Heart left ventricle (tissue), 16 donors: ENCODE measurements at regions not wholly inside any gene's neighbourhood (a gene's known extent, or its start where the extent isn't known, plus 50 kb on each side); places are given as distances from the start of the nearest gene placed in this dataset.

Experiments
- ATAC-seq, 4 donors: fragments of 200-7000 bp; cut with Tn5 transposase; one replicate each; pipeline ENCODE4 v1.9.1; 2020 to 2022; ENCODE audit warnings: moderate library complexity in 4 of 4, mild to moderate bottlenecking in 3 of 4, moderate number of reproducible peaks in 1 of 4
- DNase-seq, 5 donors: peaks; one replicate each; pipeline ENCODE4 v3.0.0-alpha.2; 2020
- H3K27ac ChIP-seq, 12 donors: fragments of 200-600 bp; sonication (generic) in 4 of 12; one replicate each; pipeline versions ENCODE4 v1.5.0 to v1.8.0; 2016 to 2022; ENCODE audit warnings: mild to moderate bottlenecking in 2 of 12
- H3K27me3 ChIP-seq, 9 donors: fragments of 200-600 bp; sonication (generic) in 2 of 9; one replicate each; pipeline versions ENCODE4 v1.5.1 to v1.8.0; 2016 to 2022; ENCODE audit warnings: mild to moderate bottlenecking in 3 of 9
- H3K36me3 ChIP-seq, 9 donors: fragments of 200-600 bp; sonication (generic) in 2 of 9; one replicate each; pipeline versions ENCODE4 v1.5.0 to v1.8.0; 2018 to 2022; ENCODE audit warnings: mild to moderate bottlenecking in 2 of 9
- H3K4me1 ChIP-seq, 12 donors: fragments of 200-600 bp; sonication (generic) in 4 of 12; one replicate each; pipeline versions ENCODE4 v1.5.0 to v1.8.0; 2016 to 2022; ENCODE audit warnings: mild to moderate bottlenecking in 3 of 12
- H3K4me3 ChIP-seq, 12 donors: fragments of 200-600 bp; sonication (generic) in 4 of 12; one replicate each; pipeline versions ENCODE4 v1.5.0 to v1.8.0; 2017 to 2022; ENCODE audit warnings: mild to moderate bottlenecking in 9 of 12, moderate library complexity in 4 of 12
- H3K9me3 ChIP-seq, 12 donors: fragments of 200-600 bp; sonication (generic) in 4 of 12; one replicate each; pipeline versions ENCODE4 v1.5.0 to v1.8.0; 2016 to 2022; ENCODE audit warnings: mild to moderate bottlenecking in 1 of 12
- POLR2A ChIP-seq, 2 donors: fragments of 450-650 bp; IDR thresholded peaks; one replicate each; pipeline ENCODE4 v1.6.1; 2017; ENCODE audit warnings: antibody characterized with exemption in 2 of 2, mild to moderate bottlenecking in 2 of 2, moderate library complexity in 2 of 2
- WGBS, 4 donors: extraction: QIAGEN DNeasy Blood & Tissue Kit in 2 of 4; methylation state at CpG; one replicate each; pipeline versions ENCODE4 v1.1.5 to v1.1.7; 2013 to 2018; 5-methylcytosine and 5-hydroxymethylcytosine counted together
- intact Hi-C, 10 donors: fragments of 100-400 bp; cut with DNase I; formaldehyde crosslinking; loops; one replicate each; pipeline versions ENCODE4 v1.11.1 to v1.14.2; 2022
- TF ChIP-seq, protein P1 (sequence below), 12 donors: fragments of 200-600 bp; sonication (generic) in 4 of 12; IDR thresholded peaks; one replicate each; pipeline versions ENCODE4 v1.5.0 to v1.8.0; 2018 to 2022; ENCODE audit warnings: antibody characterized with exemption in 12 of 12, mild to moderate bottlenecking in 5 of 12
- donor health status: ischemic (EF 13 %, LVEDD 7.1; RV severe dilation, severe dysfunction).
- donor health status: healthy with polysubstance abuse.
- donor health status: DM: no; HTN: yes; CAD: no.
- donor health status: DM: no; HTN: no; CAD: no.
- donor health status: ischemic (EF 25% LVEDD 6.9; RV normal size, moderate dysfunction).
- donor health status: ischemic (EF 25% LVEDD 5.7; RV mildly dilated, moderate dysfunction).
- donor health status: healthy.
- donor health status: DM: yes; HTN: yes; CAD: no.
- donor health status: ischemic (EF 35%, LVEDD 5.7; RV mildly dilated, moderate dysfunction).
- donor health status: nonischemic (EF 11% LVEDD 7.7; RV severe dilation, severe dysfunction).
- donor health status: DM: yes; HTN: yes; CAD: no.
- donor health status: PGD.
- donor health status: ischemic (EF 29% LVEDD 5.4; RV normal size, mild dysfunction).
- donor health status: nonischemic (EF 23%, LVEDD 6.1; RV moderate dilation, normal function).

DNA sequence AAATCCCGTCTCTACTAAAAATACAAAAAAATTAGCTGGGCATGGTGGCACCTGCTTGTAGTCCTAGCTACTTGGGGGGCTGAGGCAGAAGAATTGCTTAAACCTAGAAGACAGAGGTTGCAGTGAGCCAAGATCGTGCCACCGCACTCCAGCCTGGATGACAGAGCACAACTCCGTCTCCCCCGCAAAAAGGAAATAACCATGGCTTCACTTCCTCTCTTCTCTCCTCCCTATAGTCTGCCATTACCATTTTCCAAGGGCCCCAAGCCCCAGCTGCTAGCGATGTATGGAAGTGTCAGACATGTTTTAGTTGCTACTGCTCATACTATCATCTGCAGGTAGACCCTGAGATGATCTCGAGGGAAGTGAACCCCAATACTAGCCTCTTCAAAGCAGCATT, 177.3 kb upstream of the FAM9B start:
- Histone ChIP-seq H3K27me3 (peaks cover 0 to 33% (median 0%) of the 10 kb centered on the region in 9 donors), H3K27ac (no peak overlapping the region), H3K4me3 (no peak overlapping the region), H3K36me3 (no peaks in the 10 kb centered on the region), H3K9me3 (no peaks in the 10 kb centered on the region), H3K4me1 (no peaks in the 10 kb centered on the region)
- WGBS, 4 donors, result 80 to 90% (median 83%) methylated on average over 7 of the region's 7 CpGs
- ATAC-seq (no peak), DNase-seq (no peak)
- no peak for TF ChIP-seq POLR2A (IDR thresholded peaks at IDR 0.05)
- TF ChIP-seq, protein P1, sequence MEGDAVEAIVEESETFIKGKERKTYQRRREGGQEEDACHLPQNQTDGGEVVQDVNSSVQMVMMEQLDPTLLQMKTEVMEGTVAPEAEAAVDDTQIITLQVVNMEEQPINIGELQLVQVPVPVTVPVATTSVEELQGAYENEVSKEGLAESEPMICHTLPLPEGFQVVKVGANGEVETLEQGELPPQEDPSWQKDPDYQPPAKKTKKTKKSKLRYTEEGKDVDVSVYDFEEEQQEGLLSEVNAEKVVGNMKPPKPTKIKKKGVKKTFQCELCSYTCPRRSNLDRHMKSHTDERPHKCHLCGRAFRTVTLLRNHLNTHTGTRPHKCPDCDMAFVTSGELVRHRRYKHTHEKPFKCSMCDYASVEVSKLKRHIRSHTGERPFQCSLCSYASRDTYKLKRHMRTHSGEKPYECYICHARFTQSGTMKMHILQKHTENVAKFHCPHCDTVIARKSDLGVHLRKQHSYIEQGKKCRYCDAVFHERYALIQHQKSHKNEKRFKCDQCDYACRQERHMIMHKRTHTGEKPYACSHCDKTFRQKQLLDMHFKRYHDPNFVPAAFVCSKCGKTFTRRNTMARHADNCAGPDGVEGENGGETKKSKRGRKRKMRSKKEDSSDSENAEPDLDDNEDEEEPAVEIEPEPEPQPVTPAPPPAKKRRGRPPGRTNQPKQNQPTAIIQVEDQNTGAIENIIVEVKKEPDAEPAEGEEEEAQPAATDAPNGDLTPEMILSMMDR (IDR thresholded peaks at IDR 0.05), result no peak
- intact Hi-C loops, result no loop called here

DNA sequence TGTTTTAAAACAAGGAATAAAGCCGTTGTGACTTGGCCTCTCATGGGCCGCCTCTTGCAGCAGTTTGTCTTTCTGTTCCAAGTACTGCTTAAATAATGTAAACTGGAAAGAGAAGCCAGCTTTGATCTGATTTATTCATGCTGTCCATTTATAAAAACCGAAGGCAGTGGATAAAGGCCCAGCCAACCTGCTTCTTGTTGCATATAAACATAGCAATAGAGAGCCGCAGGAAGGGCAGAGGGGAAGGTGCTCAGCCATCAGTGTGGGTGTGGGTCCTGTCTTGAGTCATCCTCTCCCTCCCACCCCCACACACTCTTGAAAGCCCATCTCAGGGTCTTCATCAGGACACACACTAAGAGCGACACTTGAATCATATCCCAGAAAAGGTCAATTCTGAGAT, 187.9 kb upstream of the FAM9B start:
- Histone ChIP-seq H3K9me3 (peaks cover 0 to 6% (median 0%) of the 10 kb centered on the region in 12 donors), H3K4me3 (no peak overlapping the region), H3K27ac (no peak overlapping the region), H3K27me3 (peaks cover 0 to 10% (median 0%) of the 10 kb centered on the region in 9 donors), H3K36me3 (no peaks in the 10 kb centered on the region), H3K4me1 (no peaks in the 10 kb centered on the region)
- DNase-seq (no peak), ATAC-seq (no peak)
- intact Hi-C loops, result no loop called here
- WGBS, 4 donors, result 71 to 89% (median 80%) methylated on average over 5 of the region's 5 CpGs
- TF ChIP-seq, protein P1 (IDR thresholded peaks at IDR 0.05), result no peak
- no peak for TF ChIP-seq POLR2A (IDR thresholded peaks at IDR 0.05)

DNA sequence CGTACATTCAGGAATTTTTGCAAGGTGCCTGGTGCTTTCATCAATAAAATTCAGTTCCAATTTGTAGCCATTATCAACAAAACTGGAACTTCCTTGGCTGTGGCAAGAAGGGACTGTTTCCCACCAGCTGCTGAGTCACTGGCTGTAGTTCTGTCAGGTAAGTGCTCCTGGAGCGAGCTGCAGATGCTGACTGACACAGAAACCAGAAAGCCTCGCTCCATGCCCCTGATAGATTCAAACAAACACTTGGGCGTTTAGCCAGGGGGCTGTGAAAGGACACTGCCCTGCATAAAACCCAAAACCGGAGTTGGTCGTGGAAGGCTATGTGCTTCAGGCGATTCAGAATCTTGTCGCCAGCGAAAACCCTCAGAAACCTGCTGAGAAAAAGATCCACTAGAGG, 188.4 kb upstream of the FAM9B start:
- WGBS, 4 donors, result 56 to 74% (median 68%) methylated on average over 9 of the region's 9 CpGs
- DNase-seq (no peak), ATAC-seq (no peak)
- no peak overlapping the region for H3K27ac ChIP-seq
- peaks cover 0 to 8% (median 0%) of the 10 kb centered on the region in 9 donors for H3K27me3 ChIP-seq
- H3K4me1 ChIP-seq, result no peaks in the 10 kb centered on the region
- no peaks in the 10 kb centered on the region for H3K36me3 ChIP-seq
- no peak overlapping the region for H3K4me3 ChIP-seq
- TF ChIP-seq, protein P1 (IDR thresholded peaks at IDR 0.05), result no peak
- TF ChIP-seq POLR2A (IDR thresholded peaks at IDR 0.05), result no peak
- intact Hi-C loops, result no loop called here
- peaks cover 0 to 6% (median 0%) of the 10 kb centered on the region in 12 donors for H3K9me3 ChIP-seq

DNA sequence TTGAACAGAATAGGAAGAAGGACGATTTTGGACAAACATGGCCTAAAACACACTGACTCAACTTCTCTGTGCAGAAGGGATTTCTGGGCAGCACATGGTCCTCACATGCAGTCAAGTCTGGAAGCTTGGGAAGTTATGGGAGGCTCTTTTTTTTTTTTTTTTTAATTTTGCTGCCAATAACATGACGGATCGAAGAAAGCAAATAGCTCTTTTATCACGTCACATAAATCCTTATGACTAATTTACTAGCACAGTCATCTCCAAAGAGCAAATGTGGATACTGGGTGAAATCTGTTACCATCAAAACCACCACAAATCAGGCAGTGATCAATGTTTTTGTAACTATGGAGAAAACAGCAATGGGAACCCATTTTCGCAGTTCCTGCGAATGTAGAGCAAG, 193.3 kb upstream of the FAM9B start:
- TF ChIP-seq POLR2A (IDR thresholded peaks at IDR 0.05), result no peak
- TF ChIP-seq, protein P1 (IDR thresholded peaks at IDR 0.05), result no peak
- Histone ChIP-seq H3K27me3 (no peaks in the 10 kb centered on the region), H3K4me1 (no peaks in the 10 kb centered on the region), H3K4me3 (no peak overlapping the region), H3K27ac (no peak overlapping the region), H3K9me3 (peaks cover 0 to 6% (median 0%) of the 10 kb centered on the region in 12 donors), H3K36me3 (no peaks in the 10 kb centered on the region)
- intact Hi-C loops, result no loop called here
- 87 to 93% (median 90%) methylated on average over 6 of the region's 6 CpGs for WGBS, 4 donors
- no peak for DNase-seq
- no peak for ATAC-seq
